RKO (cell line): ENCODE measurements at regions not wholly inside any gene's neighbourhood (a gene's known extent, or its start where the extent isn't known, plus 50 kb on each side); places are given as distances from the start of the nearest gene placed in this dataset.
A peak's percentile ranks its signal among the peaks of the same experiment; 100 is the strongest.

Experiments
- DNase-seq: peaks from one replicate; pipeline ENCODE4 v3.0.0-alpha.2; 2016; ENCODE audit warnings: low spot score

- no peak for DNase-seq
Measured at GRCh38 chr2:160876765-160877164, 283.5 kb upstream of the TANK start.

- DNase-seq, result no peak
Measured at GRCh38 chr2:160878618-160879017, 281.6 kb upstream of the TANK start.

- no peak for DNase-seq
Measured at GRCh38 chr2:160882906-160883305, 277.3 kb upstream of the TANK start.

GRCh38 chr2:160884056-160884455 lies 276.2 kb upstream of the TANK start:
- DNase-seq, result no peak

GRCh38 chr2:160889439-160890170 lies 270.6 kb upstream of the TANK start:
- DNase-seq, result peak; percentile 3

GRCh38 chr2:160890667-160891352 lies 269.4 kb upstream of the TANK start:
- DNase-seq, result no peak

GRCh38 chr2:160891353-160891740 lies 268.9 kb upstream of the TANK start:
- no peak for DNase-seq

GRCh38 chr2:160892204-160892603 lies 268.0 kb upstream of the TANK start:
- no peak for DNase-seq

GRCh38 chr2:160893581-160893980 lies 266.6 kb upstream of the TANK start:
- no peak for DNase-seq

GRCh38 chr2:160898581-160899307 lies 261.5 kb upstream of the TANK start:
- DNase-seq, result no peak

- no peak for DNase-seq
Measured at GRCh38 chr2:160901613-160902012, 258.6 kb upstream of the TANK start.

- DNase-seq, result no peak
Measured at GRCh38 chr2:160905862-160906261, 254.4 kb upstream of the TANK start.

GRCh38 chr2:160906878-160907277 lies 253.3 kb upstream of the TANK start:
- DNase-seq, result no peak

GRCh38 chr2:160907738-160908137 lies 252.5 kb upstream of the TANK start:
- DNase-seq, result no peak

- DNase-seq, result no peak
Measured at GRCh38 chr2:160908157-160908556, 252.1 kb upstream of the TANK start.

- no peak for DNase-seq
Measured at GRCh38 chr2:160909781-160910242, 250.4 kb upstream of the TANK start.

GRCh38 chr2:160910681-160911080 lies 249.5 kb upstream of the TANK start:
- no peak for DNase-seq

- DNase-seq, result no peak
Measured at GRCh38 chr2:160911258-160911657, 249.0 kb upstream of the TANK start.

- no peak for DNase-seq
Measured at GRCh38 chr2:160912276-160912675, 248.0 kb upstream of the TANK start.

- DNase-seq, result no peak
Measured at GRCh38 chr2:160913323-160913722, 246.9 kb upstream of the TANK start.

GRCh38 chr2:160914217-160914616 lies 246.0 kb upstream of the TANK start:
- no peak for DNase-seq

GRCh38 chr2:160916300-160916699 lies 243.9 kb upstream of the TANK start:
- DNase-seq, result no peak

GRCh38 chr2:160917850-160918249 lies 242.4 kb upstream of the TANK start:
- DNase-seq, result no peak
